Upper lobe of left lung (tissue), 6 donors: ENCODE measurements at regions not wholly inside any gene's neighbourhood (a gene's known extent, or its start where the extent isn't known, plus 50 kb on each side); places are given as distances from the start of the nearest gene placed in this dataset.

Source experiments
- ATAC-seq, 2 donors: fragments of 200-7000 bp; cut with Tn5 transposase; one replicate each; pipeline ENCODE4 v1.9.1; 2022; ENCODE audit warnings: mild to moderate bottlenecking in 2 of 2, moderate library complexity in 2 of 2; ENCODE audit not compliant: low FRiP score in 2 of 2
- DNase-seq, 2 donors: peaks; one replicate each; pipeline ENCODE4 v3.0.0-alpha.2; 2019 to 2020
- H3K27ac ChIP-seq, 4 donors: fragments of 200-600 bp; sonication (generic); one replicate each; pipeline ENCODE4 v1.5.1; 2016 to 2019
- H3K27me3 ChIP-seq, 4 donors: fragments of 200-600 bp; sonication (generic); one replicate each; pipeline ENCODE4 v1.5.1; 2017 to 2019
- H3K36me3 ChIP-seq, 4 donors: fragments of 200-600 bp; sonication (generic); one replicate each; pipeline ENCODE4 v1.5.1; 2016 to 2019
- H3K4me1 ChIP-seq, 4 donors: fragments of 200-600 bp; sonication (generic); one replicate each; pipeline ENCODE4 v1.5.1; 2018 to 2019
- H3K4me3 ChIP-seq, 4 donors: fragments of 200-600 bp; sonication (generic); one replicate each; pipeline ENCODE4 v1.5.1; 2017 to 2019; ENCODE audit warnings: mild to moderate bottlenecking in 2 of 4, moderate library complexity in 1 of 4
- H3K9me3 ChIP-seq, 4 donors: fragments of 200-600 bp; sonication (generic); one replicate each; pipeline ENCODE4 v1.5.1; 2018 to 2019
- CTCF ChIP-seq, 6 experiments: fragments of 450-650 bp in 4 of 6; fragments of 200-600 bp in 2 of 6; sonication (generic) in 2 of 6; IDR thresholded peaks; one replicate each; pipeline ENCODE4 v1.5.1; 2016 to 2019; ENCODE audit warnings: antibody characterized with exemption in 6 of 6
- EP300 ChIP-seq, 4 donors: sonication (generic); formaldehyde crosslinking; IDR thresholded peaks; one replicate each; pipeline ENCODE4 v1.5.1; 2017; ENCODE audit warnings: antibody characterized with exemption in 4 of 4, control low read depth in 2 of 4
- POLR2A ChIP-seq, 4 donors: fragments of 450-650 bp; IDR thresholded peaks; one replicate each; pipeline ENCODE4 v1.5.1; 2016 to 2017; ENCODE audit warnings: antibody characterized with exemption in 4 of 4, mild to moderate bottlenecking in 2 of 4
- POLR2AphosphoS5 ChIP-seq, 2 donors: sonication (generic); formaldehyde crosslinking; IDR thresholded peaks; one replicate each; pipeline ENCODE4 v1.5.1; 2017; ENCODE audit warnings: antibody characterized with exemption in 2 of 2
- WGBS, 2 donors: methylation state at CpG; one replicate each; pipeline ENCODE4 v1.1.5; 2017 to 2018; 5-methylcytosine and 5-hydroxymethylcytosine counted together
- donor health status: DM: no; HTN: no; CAD: no; lungs with moderate emphysema.
- donor health status: DM: no; HTN: yes; CAD: no; lungs with severe emphysema.

GRCh38 chr17:65355246-65355645, 206.2 kb downstream of the AXIN2 start:
- DNase-seq (no peak), ATAC-seq (no peak)
- 42 to 50% methylated on average over 4 of the region's 4 CpGs for WGBS, 2 donors
- no peak overlapping the region for H3K27ac ChIP-seq
- H3K4me1 ChIP-seq, result no peaks in the 10 kb centered on the region
- no peaks in the 10 kb centered on the region for H3K27me3 ChIP-seq
- H3K9me3 ChIP-seq, result peaks cover 0 to under 1% (median 0%) of the 10 kb centered on the region in 4 donors
- no peaks in the 10 kb centered on the region for H3K36me3 ChIP-seq
- no peak overlapping the region for H3K4me3 ChIP-seq
- TF ChIP-seq EP300 (IDR thresholded peaks at IDR 0.05) (no peak), POLR2AphosphoS5 (IDR thresholded peaks at IDR 0.05) (no peak), CTCF (IDR thresholded peaks at IDR 0.05) (no peak), POLR2A (IDR thresholded peaks at IDR 0.05) (no peak)

DNA sequence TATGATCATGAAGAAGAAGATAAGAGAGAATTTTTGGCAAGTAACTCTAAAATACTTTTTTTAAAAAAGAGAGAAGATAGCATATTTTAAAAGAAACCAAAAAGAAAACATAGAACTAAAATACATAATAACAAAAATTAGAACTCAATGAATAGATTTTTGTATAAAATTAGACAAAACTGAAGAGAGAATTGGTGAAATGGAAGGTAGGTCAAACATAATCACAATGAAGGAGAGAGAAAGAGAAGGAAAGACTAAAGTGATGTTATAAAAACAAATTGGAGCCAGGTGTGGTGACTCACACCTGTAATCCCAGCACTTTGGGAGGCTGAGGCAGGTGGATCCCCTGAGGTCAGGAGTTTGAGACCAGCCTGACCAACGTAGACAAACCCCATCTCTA, 211.5 kb downstream of the AXIN2 start:
- no peak overlapping the region for H3K4me3 ChIP-seq
- ATAC-seq (no peak), DNase-seq (no peak)
- H3K4me1 ChIP-seq, result no peaks in the 10 kb centered on the region
- peaks cover 0 to 3% (median 0%) of the 10 kb centered on the region in 4 donors for H3K9me3 ChIP-seq
- H3K27me3 ChIP-seq, result no peaks in the 10 kb centered on the region
- 69 to 75% methylated on average over 1 of the region's 1 CpG for WGBS, 2 donors
- no peak overlapping the region for H3K27ac ChIP-seq
- no peaks in the 10 kb centered on the region for H3K36me3 ChIP-seq
- TF ChIP-seq POLR2AphosphoS5 (IDR thresholded peaks at IDR 0.05) (no peak), POLR2A (IDR thresholded peaks at IDR 0.05) (no peak), CTCF (IDR thresholded peaks at IDR 0.05) (no peak), EP300 (IDR thresholded peaks at IDR 0.05) (no peak)

DNA sequence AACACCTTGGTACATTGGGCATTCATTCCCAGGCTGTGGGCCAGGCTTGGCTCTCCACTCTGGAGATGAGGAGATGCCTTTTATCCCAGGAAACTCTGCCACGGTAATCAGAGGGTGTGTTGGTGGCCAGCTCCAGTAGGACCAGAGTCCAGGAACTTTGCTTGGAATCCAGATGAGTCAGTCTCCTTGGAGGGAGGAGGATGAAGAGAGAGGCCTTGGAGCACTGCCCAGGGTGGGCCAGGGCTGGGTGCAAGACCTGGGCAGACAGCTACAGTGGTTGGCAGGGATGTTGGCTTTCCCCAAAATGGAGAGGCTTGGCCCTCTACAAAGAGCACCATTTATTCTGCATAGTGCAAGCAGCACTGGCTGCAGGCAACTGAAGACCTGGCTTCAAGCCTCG, 209.0 kb downstream of the RGS9 start:
- Histone ChIP-seq H3K27me3 (no peaks in the 10 kb centered on the region), H3K9me3 (peaks cover 0 to 3% (median 0%) of the 10 kb centered on the region in 4 donors), H3K4me3 (no peak overlapping the region), H3K4me1 (no peaks in the 10 kb centered on the region), H3K27ac (no peak overlapping the region), H3K36me3 (no peaks in the 10 kb centered on the region)
- no peak for DNase-seq
- WGBS, 2 donors, result 92 to 94% methylated on average over 2 of the region's 2 CpGs
- no peak for TF ChIP-seq POLR2AphosphoS5 (IDR thresholded peaks at IDR 0.05)
- no peak for TF ChIP-seq POLR2A (IDR thresholded peaks at IDR 0.05)
- no peak for TF ChIP-seq CTCF (IDR thresholded peaks at IDR 0.05)
- TF ChIP-seq EP300 (IDR thresholded peaks at IDR 0.05), result no peak
- ATAC-seq, result peak in 1 of 2 donors; percentile 29

GRCh38 chr17:65345261-65346005, 208.3 kb downstream of the RGS9 start:
- Histone ChIP-seq H3K9me3 (peaks cover 0 to 6% (median 1%) of the 10 kb centered on the region in 4 donors), H3K4me1 (no peaks in the 10 kb centered on the region), H3K27ac (no peak overlapping the region), H3K36me3 (no peaks in the 10 kb centered on the region), H3K27me3 (no peaks in the 10 kb centered on the region), H3K4me3 (no peak overlapping the region)
- DNase-seq, result no peak
- peak in 1 of 2 donors; percentile 48 for ATAC-seq
- 78 to 89% methylated on average over 15 of the region's 15 CpGs for WGBS, 2 donors
- TF ChIP-seq EP300 (IDR thresholded peaks at IDR 0.05) (no peak), POLR2A (IDR thresholded peaks at IDR 0.05) (no peak), CTCF (IDR thresholded peaks at IDR 0.05) (no peak), POLR2AphosphoS5 (IDR thresholded peaks at IDR 0.05) (no peak)

- no peak for TF ChIP-seq CTCF (IDR thresholded peaks at IDR 0.05)
- no peak for TF ChIP-seq EP300 (IDR thresholded peaks at IDR 0.05)
- no peaks in the 10 kb centered on the region for H3K36me3 ChIP-seq
- ATAC-seq (no peak), DNase-seq (no peak)
- no peaks in the 10 kb centered on the region for H3K27me3 ChIP-seq
- H3K4me3 ChIP-seq, result no peak overlapping the region
- no peaks in the 10 kb centered on the region for H3K4me1 ChIP-seq
- H3K27ac ChIP-seq, result no peak overlapping the region
- peaks cover 0 to 13% (median 2%) of the 10 kb centered on the region in 4 donors for H3K9me3 ChIP-seq
Measured at GRCh38 chr17:65340401-65340800, 203.2 kb downstream of the RGS9 start.
